H9 (cell line): ENCODE measurements at regions not wholly inside any gene's neighbourhood (a gene's known extent, or its start where the extent isn't known, plus 50 kb on each side); places are given as distances from the start of the nearest gene placed in this dataset.
A peak's percentile ranks its signal among the peaks of the same experiment; 100 is the strongest.

Source experiments
- DNase-seq: peaks from one replicate; pipeline ENCODE4 v3.0.0-alpha.2; 2017
- H2AFZ ChIP-seq: one replicate; pipeline ENCODE4 v1.6.1; 2013; ENCODE audit warnings: mild to moderate bottlenecking, low read length, control low read depth, moderate library complexity
- H2AK5ac ChIP-seq: 2 replicates; pipeline ENCODE4 v1.6.1; 2013; ENCODE audit warnings: low read length, control low read depth, mixed read lengths; ENCODE audit not compliant: insufficient read length
- H2BK120ac ChIP-seq: one replicate; pipeline ENCODE4 v1.6.1; 2013; ENCODE audit warnings: low read depth, mild to moderate bottlenecking, low read length, control low read depth, inconsistent platforms; ENCODE audit not compliant: poor library complexity, severe bottlenecking
- H2BK12ac ChIP-seq: 2 replicates; pipeline ENCODE4 v1.6.1; 2013; ENCODE audit warnings: low read length, control low read depth, mixed read lengths, low read depth; ENCODE audit not compliant: insufficient read length
- H2BK15ac ChIP-seq: 2 replicates; pipeline ENCODE4 v1.6.1; 2013; ENCODE audit warnings: low read depth, low read length, control low read depth
- H2BK20ac ChIP-seq: one replicate; pipeline ENCODE4 v1.6.1; 2013; ENCODE audit warnings: low read depth, mild to moderate bottlenecking, low read length, control low read depth, inconsistent platforms; ENCODE audit not compliant: poor library complexity, severe bottlenecking
- H2BK5ac ChIP-seq: 2 replicates; pipeline ENCODE4 v1.6.1; 2013; ENCODE audit warnings: low read length, control low read depth, mixed read lengths; ENCODE audit not compliant: insufficient read length
- H3K14ac ChIP-seq: 2 replicates; pipeline ENCODE4 v1.6.1; 2013; ENCODE audit warnings: low read length, control low read depth; ENCODE audit not compliant: insufficient read depth
- H3K18ac ChIP-seq: 2 replicates; pipeline ENCODE4 v1.6.1; 2013; ENCODE audit warnings: low read depth, mild to moderate bottlenecking, mixed read lengths, low read length, control low read depth; ENCODE audit not compliant: insufficient read length
- H3K23ac ChIP-seq: 2 replicates; pipeline ENCODE4 v1.6.1; 2013; ENCODE audit warnings: low read length, control low read depth, mixed read lengths, low read depth; ENCODE audit not compliant: insufficient read length
- H3K23me2 ChIP-seq: 2 replicates; pipeline ENCODE4 v1.6.1; 2013; ENCODE audit warnings: low read depth, mild to moderate bottlenecking, mixed read lengths, low read length, control low read depth; ENCODE audit not compliant: insufficient read length, poor library complexity, severe bottlenecking
- H3K27ac ChIP-seq: 2 replicates; pipeline ENCODE4 v1.5.1; 2013; ENCODE audit warnings: low read length, control low read depth, mixed read lengths, low read depth; ENCODE audit not compliant: insufficient read length
- H3K27me3 ChIP-seq: 2 replicates; pipeline ENCODE4 v1.6.1; 2013; ENCODE audit warnings: low read length, control low read depth, inconsistent platforms; ENCODE audit not compliant: insufficient read depth
- H3K4ac ChIP-seq: 2 replicates; pipeline ENCODE4 v1.6.1; 2013; ENCODE audit warnings: low read depth, mild to moderate bottlenecking, control low read depth, inconsistent platforms, low read length, moderate library complexity
- H3K4me1 ChIP-seq: 2 replicates; pipeline ENCODE4 v1.6.1; 2013; ENCODE audit warnings: low read length, control low read depth, inconsistent platforms; ENCODE audit not compliant: insufficient read depth
- H3K4me2 ChIP-seq: 2 replicates; pipeline ENCODE4 v1.6.1; 2013; ENCODE audit warnings: low read length, control low read depth, mixed read lengths; ENCODE audit not compliant: insufficient read length, insufficient read depth
- H3K56ac ChIP-seq: 2 replicates; pipeline ENCODE4 v1.6.1; 2013; ENCODE audit warnings: low read depth, mild to moderate bottlenecking, mixed read lengths, low read length, control low read depth; ENCODE audit not compliant: insufficient read length
- H3K79me1 ChIP-seq: 2 replicates; pipeline ENCODE4 v1.6.1; 2013; ENCODE audit warnings: low read depth, mild to moderate bottlenecking, moderate library complexity, low read length, control low read depth, inconsistent platforms; ENCODE audit not compliant: insufficient read depth, poor library complexity, severe bottlenecking
- H3K79me2 ChIP-seq: 2 replicates; pipeline ENCODE4 v1.6.1; 2013; ENCODE audit warnings: low read length, control low read depth, inconsistent platforms; ENCODE audit not compliant: insufficient read depth
- H3K9ac ChIP-seq: 2 replicates; pipeline ENCODE4 v1.6.1; 2013; ENCODE audit warnings: low read length, control low read depth, mixed read lengths; ENCODE audit not compliant: insufficient read length; ENCODE audit errors: extremely low read depth
- H3K9me3 ChIP-seq: one replicate; pipeline ENCODE4 v1.6.1; 2013; ENCODE audit warnings: low read depth, low read length, inconsistent platforms; ENCODE audit not compliant: control insufficient read depth
- H3T11ph ChIP-seq: one replicate; pipeline ENCODE4 v1.6.1; 2013; ENCODE audit warnings: mild to moderate bottlenecking, low read length, control low read depth, inconsistent platforms
- H4K20me1 ChIP-seq: one replicate; pipeline ENCODE4 v1.6.1; 2013; ENCODE audit not compliant: control insufficient read depth, insufficient read length, insufficient read depth
- H4K5ac ChIP-seq: 2 replicates; pipeline ENCODE4 v1.6.1; 2013; ENCODE audit warnings: low read depth, mild to moderate bottlenecking, mixed read lengths, low read length, control low read depth; ENCODE audit not compliant: insufficient read length
- H4K8ac ChIP-seq: replicated peaks from 2 replicates; pipeline ENCODE4 v1.6.1; 2013; ENCODE audit warnings: low read length, control low read depth, mixed read lengths, low read depth; ENCODE audit not compliant: insufficient read length
- H4K91ac ChIP-seq: 2 replicates; pipeline ENCODE4 v1.6.1; 2013; ENCODE audit warnings: low read depth, mild to moderate bottlenecking, moderate library complexity, mixed read lengths, low read length, control low read depth; ENCODE audit not compliant: insufficient read length
- H3K27ac Mint-ChIP-seq, 3 experiments: 2 replicates in 2 of 3; 3 replicates in 1 of 3; pipeline ENCODE4 v1.8.0; 2020 to 2021; ENCODE audit warnings: mixed read lengths in 3 of 3, mild to moderate bottlenecking in 1 of 3, moderate library complexity in 1 of 3
- H3K27me3 Mint-ChIP-seq: 2 replicates; pipeline ENCODE4 v1.8.0; 2021; ENCODE audit warnings: low read depth, mild to moderate bottlenecking, moderate library complexity, mixed read lengths
- H3K36me3 Mint-ChIP-seq, 3 experiments: 2 replicates in 2 of 3; 3 replicates in 1 of 3; pipeline ENCODE4 v1.8.0; 2020 to 2021; ENCODE audit warnings: low read depth in 3 of 3, mixed read lengths in 3 of 3; ENCODE audit not compliant: insufficient read depth in 1 of 3
- H3K4me1 Mint-ChIP-seq, 2 experiments: 2 replicates each; pipeline ENCODE4 v1.8.0; 2020; ENCODE audit warnings: mixed read lengths in 2 of 2
- H3K4me3 Mint-ChIP-seq, 2 experiments: 2 replicates in 1 of 2; 3 replicates in 1 of 2; pipeline ENCODE4 v1.8.0; 2020 to 2021; ENCODE audit warnings: mild to moderate bottlenecking in 2 of 2, mixed read lengths in 2 of 2, moderate library complexity in 1 of 2
- H3K9me3 Mint-ChIP-seq, 2 experiments: 2 replicates in 1 of 2; 3 replicates in 1 of 2; pipeline ENCODE4 v1.8.0; 2020; ENCODE audit warnings: mild to moderate bottlenecking in 2 of 2, mixed read lengths in 2 of 2, moderate library complexity in 1 of 2
- CTCF ChIP-seq: fragments of 200-600 bp; sonication (generic); conservative IDR thresholded peaks from 3 replicates; pipeline ENCODE4 v1.8.0; 2021; ENCODE audit warnings: antibody characterized with exemption, mild to moderate bottlenecking
- WGBS: extraction: QIAGEN DNeasy Blood & Tissue Kit; methylation state at CpG from one replicate; pipeline ENCODE4 v1.1.7; 2013; ENCODE audit warnings: missing lambda C conversion rate, low lambda C conversion rate, mixed read lengths; ENCODE audit not compliant: insufficient read length; ENCODE audit errors: extremely low coverage; 5-methylcytosine and 5-hydroxymethylcytosine counted together

GRCh38 chr11:24131698-24132097 is 365.2 kb upstream of the LUZP2 start:
- Mint-ChIP-seq H3K9me3 (no peaks in the 10 kb centered on the region), H3K4me3 (no peak overlapping the region)

More at GRCh38 chr11:24131698-24132097, 365.2 kb upstream of the LUZP2 start:
- H3K9me3 ChIP-seq = no peaks in the 10 kb centered on the region
- no peaks in the 10 kb centered on the region for H3K23me2 ChIP-seq
- no peak overlapping the region for H3K4me2 ChIP-seq
- H4K8ac ChIP-seq = no peak overlapping the region
- no peak for TF ChIP-seq CTCF
- no peaks in the 10 kb centered on the region for H4K20me1 ChIP-seq
- H3K14ac ChIP-seq = no peak overlapping the region
- no peak overlapping the region for H3K27ac ChIP-seq
- no peak overlapping the region for H2BK5ac ChIP-seq
- no peak overlapping the region for H2BK15ac ChIP-seq
- H4K5ac ChIP-seq = no peak overlapping the region
- H3K27me3 ChIP-seq = no peaks in the 10 kb centered on the region
- H2BK120ac ChIP-seq = no peak overlapping the region
- no peak overlapping the region for H3K23ac ChIP-seq
- H2AK5ac ChIP-seq = no peak overlapping the region
- H3K4me1 ChIP-seq = no peaks in the 10 kb centered on the region
- no peak overlapping the region for H4K91ac ChIP-seq
- no peak overlapping the region for H3K9ac ChIP-seq
- no peak overlapping the region for H3T11ph ChIP-seq
- no CpG with 5 or more reads among the region's 8 CpGs for WGBS
- no peak overlapping the region for H3K56ac ChIP-seq
- H3K4ac ChIP-seq = no peak overlapping the region
- peak overlapping the region in 1 of 3 experiments; percentile 20; a peak in 2 of 7 replicates for H3K27ac Mint-ChIP-seq
- no peak overlapping the region for H2BK20ac ChIP-seq
- H3K79me1 ChIP-seq = no peaks in the 10 kb centered on the region
- no peaks in the 10 kb centered on the region for H3K4me1 Mint-ChIP-seq
- no peak overlapping the region for H2BK12ac ChIP-seq
- H3K36me3 Mint-ChIP-seq = no peaks in the 10 kb centered on the region
- H2AFZ ChIP-seq = no peak overlapping the region
- no peak overlapping the region for H3K18ac ChIP-seq
- H3K27me3 Mint-ChIP-seq = no peaks in the 10 kb centered on the region
- no peak for DNase-seq
- H3K79me2 ChIP-seq = no peaks in the 10 kb centered on the region
